Panc1 (cell line): ENCODE measurements at regions not wholly inside any gene's neighbourhood (a gene's known extent, or its start where the extent isn't known, plus 50 kb on each side); places are given as distances from the start of the nearest gene placed in this dataset.

Experiments used
- POLR2AphosphoS5 ChIP-seq: IDR thresholded peaks from 2 replicates; pipeline ENCODE4 v1.6.1; 2012; ENCODE audit warnings: mild to moderate bottlenecking, low read depth, low read length, moderate library complexity
- SIN3A ChIP-seq: IDR thresholded peaks from 2 replicates; pipeline ENCODE4 v1.6.1; 2012; ENCODE audit warnings: low read depth, mild to moderate bottlenecking, low read length, moderate library complexity, borderline replicate concordance; ENCODE audit not compliant: insufficient read depth
- TF ChIP-seq, protein P1 (sequence below): fragments of 450-650 bp; IDR thresholded peaks from 2 replicates; pipeline ENCODE4 v1.5.1; 2017; ENCODE audit warnings: mild to moderate bottlenecking

DNA sequence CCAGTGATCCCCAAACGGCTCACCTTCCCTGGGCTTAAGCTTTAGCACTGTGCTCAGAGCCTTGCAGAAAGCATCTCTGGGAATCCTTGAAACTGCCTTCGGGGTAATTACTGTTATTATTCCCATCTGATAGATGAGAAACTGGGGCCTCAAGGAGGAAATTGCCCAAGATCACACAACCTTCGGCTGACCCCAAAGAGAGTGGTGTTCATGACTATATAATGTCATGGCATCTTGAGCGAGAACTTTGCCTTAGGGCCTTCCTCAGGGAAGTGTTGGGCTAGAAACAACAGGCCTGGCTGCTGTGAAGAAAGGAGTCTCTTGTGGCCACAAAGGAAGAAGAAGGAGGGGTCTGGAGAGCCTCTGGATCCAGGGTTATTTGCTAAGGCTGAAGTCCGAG, 388.7 kb upstream of the CFAP20DC start:
- TF ChIP-seq SIN3A (no peak), POLR2AphosphoS5 (no peak)
- TF ChIP-seq, protein P1, sequence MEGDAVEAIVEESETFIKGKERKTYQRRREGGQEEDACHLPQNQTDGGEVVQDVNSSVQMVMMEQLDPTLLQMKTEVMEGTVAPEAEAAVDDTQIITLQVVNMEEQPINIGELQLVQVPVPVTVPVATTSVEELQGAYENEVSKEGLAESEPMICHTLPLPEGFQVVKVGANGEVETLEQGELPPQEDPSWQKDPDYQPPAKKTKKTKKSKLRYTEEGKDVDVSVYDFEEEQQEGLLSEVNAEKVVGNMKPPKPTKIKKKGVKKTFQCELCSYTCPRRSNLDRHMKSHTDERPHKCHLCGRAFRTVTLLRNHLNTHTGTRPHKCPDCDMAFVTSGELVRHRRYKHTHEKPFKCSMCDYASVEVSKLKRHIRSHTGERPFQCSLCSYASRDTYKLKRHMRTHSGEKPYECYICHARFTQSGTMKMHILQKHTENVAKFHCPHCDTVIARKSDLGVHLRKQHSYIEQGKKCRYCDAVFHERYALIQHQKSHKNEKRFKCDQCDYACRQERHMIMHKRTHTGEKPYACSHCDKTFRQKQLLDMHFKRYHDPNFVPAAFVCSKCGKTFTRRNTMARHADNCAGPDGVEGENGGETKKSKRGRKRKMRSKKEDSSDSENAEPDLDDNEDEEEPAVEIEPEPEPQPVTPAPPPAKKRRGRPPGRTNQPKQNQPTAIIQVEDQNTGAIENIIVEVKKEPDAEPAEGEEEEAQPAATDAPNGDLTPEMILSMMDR = no peak
